Heart right ventricle (tissue), 16 donors: ENCODE measurements at regions not wholly inside any gene's neighbourhood (a gene's known extent, or its start where the extent isn't known, plus 50 kb on each side); places are given as distances from the start of the nearest gene placed in this dataset.

ENCODE experiments used
- ATAC-seq, 8 donors: fragments of 200-7000 bp; cut with Tn5 transposase; one replicate each; pipeline ENCODE4 v1.9.1; 2020; ENCODE audit warnings: mild to moderate bottlenecking in 8 of 8, moderate library complexity in 8 of 8, moderate number of reproducible peaks in 1 of 8
- DNase-seq, 2 donors: peaks; one replicate each; pipeline ENCODE4 v3.0.0-alpha.2; 2020
- H3K27ac ChIP-seq, 10 donors: fragments of 200-600 bp; sonication (generic) in 2 of 10; one replicate each; pipeline versions ENCODE4 v1.5.0 to v1.8.0; 2020 to 2022; ENCODE audit warnings: mild to moderate bottlenecking in 3 of 10
- H3K27me3 ChIP-seq, 7 donors: fragments of 200-600 bp; one replicate each; pipeline ENCODE4 v1.8.0; 2021 to 2022; ENCODE audit warnings: mild to moderate bottlenecking in 2 of 7
- H3K36me3 ChIP-seq, 9 donors: fragments of 200-600 bp; sonication (generic) in 1 of 9; one replicate each; pipeline versions ENCODE4 v1.5.0 to v1.8.0; 2020 to 2022; ENCODE audit warnings: mild to moderate bottlenecking in 2 of 9
- H3K4me1 ChIP-seq, 9 donors: fragments of 200-600 bp; sonication (generic) in 1 of 9; one replicate each; pipeline versions ENCODE4 v1.5.0 to v1.8.0; 2020 to 2022; ENCODE audit warnings: mild to moderate bottlenecking in 4 of 9
- H3K4me3 ChIP-seq, 10 donors: fragments of 200-600 bp; sonication (generic) in 2 of 10; one replicate each; pipeline versions ENCODE4 v1.5.0 to v1.8.0; 2020 to 2022; ENCODE audit warnings: mild to moderate bottlenecking in 7 of 10, moderate library complexity in 2 of 10
- H3K9me3 ChIP-seq, 11 donors: fragments of 200-600 bp in 10 of 11; sonication (generic) in 2 of 11; one replicate each; pipeline versions ENCODE4 v1.5.0 to v1.8.0; 2013 to 2022; ENCODE audit warnings: mild to moderate bottlenecking in 2 of 11, control low read depth in 1 of 11, moderate library complexity in 1 of 11
- WGBS, 2 donors: extraction: QIAGEN DNeasy Blood & Tissue Kit; methylation state at CpG; one replicate each; pipeline ENCODE4 v1.1.7; 2013; ENCODE audit warnings: inconsistent platforms in 1 of 2; 5-methylcytosine and 5-hydroxymethylcytosine counted together
- intact Hi-C, 10 donors: fragments of 100-400 bp; cut with DNase I; formaldehyde crosslinking; loops; one replicate each; pipeline versions ENCODE4 v1.11.1 to v1.14.2; 2022
- TF ChIP-seq, protein P1 (sequence below), 9 donors: fragments of 200-600 bp; sonication (generic) in 2 of 9; IDR thresholded peaks; one replicate each; pipeline versions ENCODE4 v1.5.0 to v1.8.0; 2021 to 2022; ENCODE audit warnings: antibody characterized with exemption in 9 of 9, mild to moderate bottlenecking in 5 of 9, moderate library complexity in 1 of 9
- donor health status: Arrhythmogenic right ventricular cardiomyopathy.
- donor health status: ischemic (EF 13 %, LVEDD 7.1; RV severe dilation, severe dysfunction).
- donor health status: healthy with polysubstance abuse.
- donor health status: DM: no; HTN: yes; CAD: no.
- donor health status: DM: no; HTN: no; CAD: no.
- donor health status: ischemic (EF 25% LVEDD 6.9; RV normal size, moderate dysfunction).
- donor health status: ischemic (EF 25% LVEDD 5.7; RV mildly dilated, moderate dysfunction).
- donor health status: healthy.
- donor health status: DM: yes; HTN: yes; CAD: no.
- donor health status: Ischemic cardiomyopathy.
- donor health status: ischemic (EF 35%, LVEDD 5.7; RV mildly dilated, moderate dysfunction).
- donor health status: nonischemic (EF 11% LVEDD 7.7; RV severe dilation, severe dysfunction).
- donor health status: DM: yes; HTN: yes; CAD: no.
- donor health status: PGD.
- donor health status: ischemic (EF 29% LVEDD 5.4; RV normal size, mild dysfunction).
- donor health status: nonischemic (EF 23%, LVEDD 6.1; RV moderate dilation, normal function).

DNA sequence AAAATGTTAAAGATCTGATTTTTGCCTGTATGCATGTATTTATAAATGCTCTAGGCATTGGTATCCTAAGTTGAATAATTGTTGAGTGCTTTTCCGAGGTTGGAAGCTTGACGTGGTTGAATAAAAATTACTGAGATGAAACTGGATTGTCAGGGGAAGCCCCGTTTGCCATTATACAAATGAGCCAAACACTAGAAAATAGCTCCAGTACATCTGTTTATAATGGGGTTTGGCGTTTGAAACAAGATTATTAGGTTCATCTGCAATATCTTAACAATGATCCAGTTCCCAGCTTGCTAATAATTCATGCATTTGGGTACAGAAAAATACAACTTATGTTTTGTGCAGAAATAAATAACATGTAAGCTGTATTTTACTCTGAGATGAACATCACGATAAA, 789.6 kb downstream of the GALC start:
- WGBS, 2 donors, result 87 to 90% methylated on average over 5 of the region's 5 CpGs
- H3K27me3 ChIP-seq, result no peaks in the 10 kb centered on the region
- H3K4me1 ChIP-seq, result no peaks in the 10 kb centered on the region
- H3K9me3 ChIP-seq, result no peaks in the 10 kb centered on the region
- TF ChIP-seq, protein P1, sequence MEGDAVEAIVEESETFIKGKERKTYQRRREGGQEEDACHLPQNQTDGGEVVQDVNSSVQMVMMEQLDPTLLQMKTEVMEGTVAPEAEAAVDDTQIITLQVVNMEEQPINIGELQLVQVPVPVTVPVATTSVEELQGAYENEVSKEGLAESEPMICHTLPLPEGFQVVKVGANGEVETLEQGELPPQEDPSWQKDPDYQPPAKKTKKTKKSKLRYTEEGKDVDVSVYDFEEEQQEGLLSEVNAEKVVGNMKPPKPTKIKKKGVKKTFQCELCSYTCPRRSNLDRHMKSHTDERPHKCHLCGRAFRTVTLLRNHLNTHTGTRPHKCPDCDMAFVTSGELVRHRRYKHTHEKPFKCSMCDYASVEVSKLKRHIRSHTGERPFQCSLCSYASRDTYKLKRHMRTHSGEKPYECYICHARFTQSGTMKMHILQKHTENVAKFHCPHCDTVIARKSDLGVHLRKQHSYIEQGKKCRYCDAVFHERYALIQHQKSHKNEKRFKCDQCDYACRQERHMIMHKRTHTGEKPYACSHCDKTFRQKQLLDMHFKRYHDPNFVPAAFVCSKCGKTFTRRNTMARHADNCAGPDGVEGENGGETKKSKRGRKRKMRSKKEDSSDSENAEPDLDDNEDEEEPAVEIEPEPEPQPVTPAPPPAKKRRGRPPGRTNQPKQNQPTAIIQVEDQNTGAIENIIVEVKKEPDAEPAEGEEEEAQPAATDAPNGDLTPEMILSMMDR (IDR thresholded peaks at IDR 0.05), result no peak
- DNase-seq (no peak), ATAC-seq (no peak)
- no peaks in the 10 kb centered on the region for H3K36me3 ChIP-seq
- no peak overlapping the region for H3K27ac ChIP-seq
- intact Hi-C loops, result no loop called here
- no peak overlapping the region for H3K4me3 ChIP-seq

DNA sequence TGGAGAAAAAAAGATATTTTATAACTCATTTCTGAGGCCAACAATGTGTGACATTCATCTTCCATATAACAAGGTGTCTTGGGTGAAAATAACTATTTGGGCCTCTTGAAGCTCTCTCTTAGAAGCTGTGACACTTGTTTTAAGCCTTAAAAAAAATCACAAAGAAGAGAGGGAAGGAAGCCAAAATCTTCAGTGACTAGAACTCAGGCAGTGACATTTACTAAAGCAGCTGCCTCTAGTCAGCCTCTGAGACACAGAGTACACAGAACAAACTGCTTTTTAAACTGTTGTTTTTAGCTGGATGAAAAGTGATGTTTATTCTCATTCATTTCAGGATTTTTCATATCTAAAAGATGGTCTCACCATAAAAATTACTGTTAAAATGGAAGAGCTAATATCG, 793.6 kb downstream of the GALC start:
- ATAC-seq (no peak), DNase-seq (no peak)
- WGBS, 2 donors, result 71 to 75% methylated on average over 1 of the region's 1 CpG
- Histone ChIP-seq H3K27me3 (no peaks in the 10 kb centered on the region), H3K36me3 (no peaks in the 10 kb centered on the region), H3K27ac (no peak overlapping the region), H3K4me3 (no peak overlapping the region), H3K4me1 (no peaks in the 10 kb centered on the region), H3K9me3 (no peaks in the 10 kb centered on the region)
- TF ChIP-seq, protein P1 (IDR thresholded peaks at IDR 0.05), result no peak
- intact Hi-C loops, result no loop called here

DNA sequence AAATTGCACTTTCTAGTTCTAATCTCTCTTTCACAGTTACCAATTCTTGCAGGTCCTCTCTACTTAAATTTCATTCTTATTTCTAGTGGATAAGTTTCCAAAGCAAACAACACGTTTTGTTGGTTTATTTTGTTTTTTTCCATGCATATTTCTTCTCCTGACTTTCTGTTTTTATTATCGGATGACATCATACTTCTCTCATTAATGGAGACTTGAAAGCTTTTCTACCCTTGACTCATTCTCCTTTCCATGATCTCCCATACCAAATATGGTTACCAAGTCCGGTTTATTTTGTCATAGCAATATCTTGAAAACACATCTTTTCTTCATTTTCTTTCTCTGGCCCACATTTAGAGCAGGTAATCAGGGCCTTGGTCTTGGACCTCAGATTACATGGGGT, 796.5 kb downstream of the GALC start:
- WGBS, 2 donors, result 70 to 79% methylated on average over 3 of the region's 3 CpGs
- ATAC-seq (no peak), DNase-seq (no peak)
- no peaks in the 10 kb centered on the region for H3K36me3 ChIP-seq
- H3K27me3 ChIP-seq, result no peaks in the 10 kb centered on the region
- TF ChIP-seq, protein P1 (IDR thresholded peaks at IDR 0.05), result no peak
- intact Hi-C loops, result no loop called here
- H3K27ac ChIP-seq, result no peak overlapping the region
- H3K4me3 ChIP-seq, result no peak overlapping the region
- H3K4me1 ChIP-seq, result no peaks in the 10 kb centered on the region
- H3K9me3 ChIP-seq, result no peaks in the 10 kb centered on the region

DNA sequence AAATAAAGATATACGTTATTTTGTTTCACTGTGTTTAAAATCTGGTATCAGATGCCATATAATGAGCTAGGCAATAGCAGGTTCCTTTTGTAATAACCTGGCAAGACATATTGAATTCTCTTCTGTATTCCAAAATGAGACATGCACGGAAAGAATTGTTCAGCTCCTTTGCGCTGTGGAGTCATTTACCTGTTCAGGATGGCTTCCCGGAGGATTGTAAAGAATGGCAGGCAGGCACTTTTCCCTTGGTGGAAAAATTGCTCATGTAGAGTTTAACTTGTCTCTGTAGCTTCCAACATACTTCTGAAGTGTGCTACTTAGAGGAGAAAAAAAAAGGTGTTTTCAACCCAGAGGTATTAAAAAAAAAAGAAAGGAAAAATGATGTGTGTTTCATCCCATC, 805.2 kb downstream of the GALC start:
- H3K9me3 ChIP-seq, result no peaks in the 10 kb centered on the region
- no peaks in the 10 kb centered on the region for H3K36me3 ChIP-seq
- ATAC-seq (no peak), DNase-seq (no peak)
- H3K4me1 ChIP-seq, result no peaks in the 10 kb centered on the region
- WGBS, 2 donors, result 84 to 93% methylated on average over 4 of the region's 4 CpGs
- H3K27me3 ChIP-seq, result no peaks in the 10 kb centered on the region
- intact Hi-C loops, result no loop called here
- H3K27ac ChIP-seq, result no peak overlapping the region
- TF ChIP-seq, protein P1 (IDR thresholded peaks at IDR 0.05), result no peak
- no peak overlapping the region for H3K4me3 ChIP-seq

DNA sequence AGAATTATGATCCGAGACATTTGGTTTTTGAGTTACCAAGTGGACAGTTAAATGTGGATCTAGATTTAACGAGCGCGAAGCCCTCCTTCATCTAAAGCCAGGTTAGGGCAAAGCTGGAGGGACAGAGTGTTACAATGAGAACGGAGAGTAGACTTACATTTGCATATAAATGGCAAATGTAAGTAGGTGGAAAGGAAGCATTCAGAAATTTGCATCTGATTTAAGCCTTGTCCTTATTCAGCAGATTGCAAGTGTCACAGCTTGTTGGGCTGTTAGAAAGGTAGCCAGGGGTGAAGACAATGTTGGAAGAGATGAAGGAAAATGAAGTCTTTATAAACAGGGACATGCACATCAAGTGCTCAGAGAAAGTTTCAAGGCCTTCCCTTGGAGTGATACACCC, 806.2 kb downstream of the GALC start:
- no peak for ATAC-seq
- no peak for DNase-seq
- no peaks in the 10 kb centered on the region for H3K27me3 ChIP-seq
- WGBS, 2 donors, result 66 to 70% methylated on average over 5 of the region's 5 CpGs
- H3K4me3 ChIP-seq, result no peak overlapping the region
- TF ChIP-seq, protein P1 (IDR thresholded peaks at IDR 0.05), result no peak
- no peaks in the 10 kb centered on the region for H3K9me3 ChIP-seq
- intact Hi-C loops, result no loop called here
- H3K27ac ChIP-seq, result no peak overlapping the region
- no peaks in the 10 kb centered on the region for H3K36me3 ChIP-seq
- no peaks in the 10 kb centered on the region for H3K4me1 ChIP-seq
